ENCODE measurements at regions not wholly inside any gene's neighbourhood (a gene's known extent, or its start where the extent isn't known, plus 50 kb on each side); places are given as distances from the start of the nearest gene placed in this dataset.

- ChIA-PET POLR2A (no interaction called here), CTCF (interaction anchor here (1.0 kb wide), 1 partner anchor 11 kb away, joined by 3 read pairs; no protein-coding TSS in a partner anchor)
- Histone ChIP-seq H3K9me3 (ENCODE audit: control insufficient read depth, insufficient read depth, low read depth, low read length) (no peaks in the 10 kb centered on the region), H3K4me3 (ENCODE audit: low read depth, low read length) (no peak overlapping the region), H3K36me3 (ENCODE audit: control insufficient read depth in 2 of 2, insufficient read depth in 1 of 2, low read length in 2 of 2) (no peaks in the 10 kb centered on the region), H3K4me1 (ENCODE audit: control insufficient read depth, insufficient read depth, low read length) (no peaks in the 10 kb centered on the region), H3K27ac (ENCODE audit: extremely low read depth, low read depth, low read length) (no peak overlapping the region)
- TF ChIP-seq ZNF670 (tag by site-specific recombination; IDR thresholded peaks at IDR 0.05; ENCODE audit: low read depth) (no peak), ZNF155 (tag by site-specific recombination; IDR thresholded peaks at IDR 0.05) (no peak), PBX3 (CRISPR knock-in tag; IDR thresholded peaks at IDR 0.05) (no peak), ZNF157 (tag by site-specific recombination; IDR thresholded peaks at IDR 0.05) (no peak), ZNF223 (tag by site-specific recombination; IDR thresholded peaks at IDR 0.05) (no peak), ZNF658 (tag by site-specific recombination; IDR thresholded peaks at IDR 0.05) (no peak), ZNF521 (tag by site-specific recombination; IDR thresholded peaks at IDR 0.05) (no peak), ZEB2 (tag by site-specific recombination; IDR thresholded peaks at IDR 0.05) (no peak), ZNF555 (tag by site-specific recombination; conservative IDR thresholded peaks at IDR 0.05) (no peak), ZNF558 (tag by site-specific recombination; IDR thresholded peaks at IDR 0.05) (no peak), ZBTB17 (tag by site-specific recombination; IDR thresholded peaks at IDR 0.05) (no peak), ZSCAN30 (tag by site-specific recombination; IDR thresholded peaks at IDR 0.05) (no peak), ZNF335 (tag by site-specific recombination; conservative IDR thresholded peaks at IDR 0.05) (no peak), ZNF23 (tag by site-specific recombination; IDR thresholded peaks at IDR 0.05; ENCODE audit: borderline replicate concordance) (no peak), SALL2 (tag by site-specific recombination; IDR thresholded peaks at IDR 0.05; ENCODE audit: borderline replicate concordance) (no peak), ZNF791 (tag by site-specific recombination; IDR thresholded peaks at IDR 0.05) (no peak)
- TF ChIP-seq, protein P1, sequence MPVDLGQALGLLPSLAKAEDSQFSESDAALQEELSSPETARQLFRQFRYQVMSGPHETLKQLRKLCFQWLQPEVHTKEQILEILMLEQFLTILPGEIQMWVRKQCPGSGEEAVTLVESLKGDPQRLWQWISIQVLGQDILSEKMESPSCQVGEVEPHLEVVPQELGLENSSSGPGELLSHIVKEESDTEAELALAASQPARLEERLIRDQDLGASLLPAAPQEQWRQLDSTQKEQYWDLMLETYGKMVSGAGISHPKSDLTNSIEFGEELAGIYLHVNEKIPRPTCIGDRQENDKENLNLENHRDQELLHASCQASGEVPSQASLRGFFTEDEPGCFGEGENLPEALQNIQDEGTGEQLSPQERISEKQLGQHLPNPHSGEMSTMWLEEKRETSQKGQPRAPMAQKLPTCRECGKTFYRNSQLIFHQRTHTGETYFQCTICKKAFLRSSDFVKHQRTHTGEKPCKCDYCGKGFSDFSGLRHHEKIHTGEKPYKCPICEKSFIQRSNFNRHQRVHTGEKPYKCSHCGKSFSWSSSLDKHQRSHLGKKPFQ (tag by site-specific recombination; IDR thresholded peaks at IDR 0.05) = no peak
- TF ChIP-seq, protein P2, sequence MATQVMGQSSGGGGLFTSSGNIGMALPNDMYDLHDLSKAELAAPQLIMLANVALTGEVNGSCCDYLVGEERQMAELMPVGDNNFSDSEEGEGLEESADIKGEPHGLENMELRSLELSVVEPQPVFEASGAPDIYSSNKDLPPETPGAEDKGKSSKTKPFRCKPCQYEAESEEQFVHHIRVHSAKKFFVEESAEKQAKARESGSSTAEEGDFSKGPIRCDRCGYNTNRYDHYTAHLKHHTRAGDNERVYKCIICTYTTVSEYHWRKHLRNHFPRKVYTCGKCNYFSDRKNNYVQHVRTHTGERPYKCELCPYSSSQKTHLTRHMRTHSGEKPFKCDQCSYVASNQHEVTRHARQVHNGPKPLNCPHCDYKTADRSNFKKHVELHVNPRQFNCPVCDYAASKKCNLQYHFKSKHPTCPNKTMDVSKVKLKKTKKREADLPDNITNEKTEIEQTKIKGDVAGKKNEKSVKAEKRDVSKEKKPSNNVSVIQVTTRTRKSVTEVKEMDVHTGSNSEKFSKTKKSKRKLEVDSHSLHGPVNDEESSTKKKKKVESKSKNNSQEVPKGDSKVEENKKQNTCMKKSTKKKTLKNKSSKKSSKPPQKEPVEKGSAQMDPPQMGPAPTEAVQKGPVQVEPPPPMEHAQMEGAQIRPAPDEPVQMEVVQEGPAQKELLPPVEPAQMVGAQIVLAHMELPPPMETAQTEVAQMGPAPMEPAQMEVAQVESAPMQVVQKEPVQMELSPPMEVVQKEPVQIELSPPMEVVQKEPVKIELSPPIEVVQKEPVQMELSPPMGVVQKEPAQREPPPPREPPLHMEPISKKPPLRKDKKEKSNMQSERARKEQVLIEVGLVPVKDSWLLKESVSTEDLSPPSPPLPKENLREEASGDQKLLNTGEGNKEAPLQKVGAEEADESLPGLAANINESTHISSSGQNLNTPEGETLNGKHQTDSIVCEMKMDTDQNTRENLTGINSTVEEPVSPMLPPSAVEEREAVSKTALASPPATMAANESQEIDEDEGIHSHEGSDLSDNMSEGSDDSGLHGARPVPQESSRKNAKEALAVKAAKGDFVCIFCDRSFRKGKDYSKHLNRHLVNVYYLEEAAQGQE (tag by site-specific recombination; IDR thresholded peaks at IDR 0.05) = no peak
- TF ChIP-seq, protein P3, sequence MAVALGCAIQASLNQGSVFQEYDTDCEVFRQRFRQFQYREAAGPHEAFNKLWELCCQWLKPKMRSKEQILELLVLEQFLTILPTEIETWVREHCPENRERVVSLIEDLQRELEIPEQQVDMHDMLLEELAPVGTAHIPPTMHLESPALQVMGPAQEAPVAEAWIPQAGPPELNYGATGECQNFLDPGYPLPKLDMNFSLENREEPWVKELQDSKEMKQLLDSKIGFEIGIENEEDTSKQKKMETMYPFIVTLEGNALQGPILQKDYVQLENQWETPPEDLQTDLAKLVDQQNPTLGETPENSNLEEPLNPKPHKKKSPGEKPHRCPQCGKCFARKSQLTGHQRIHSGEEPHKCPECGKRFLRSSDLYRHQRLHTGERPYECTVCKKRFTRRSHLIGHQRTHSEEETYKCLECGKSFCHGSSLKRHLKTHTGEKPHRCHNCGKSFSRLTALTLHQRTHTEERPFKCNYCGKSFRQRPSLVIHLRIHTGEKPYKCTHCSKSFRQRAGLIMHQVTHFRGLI (tag by site-specific recombination; IDR thresholded peaks at IDR 0.05) = no peak
Measured at GRCh38 chr13:44698066-44698465, 121.9 kb upstream of the TSC22D1 start.

GRCh38 chr13:44697058-44697457 is 120.9 kb upstream of the TSC22D1 start:
- no peaks in the 10 kb centered on the region for H3K36me3 ChIP-seq (ENCODE audit: control insufficient read depth in 2 of 2, insufficient read depth in 1 of 2, low read length in 2 of 2)
- H3K4me3 ChIP-seq (ENCODE audit: low read depth, low read length) = no peak overlapping the region
- no peaks in the 10 kb centered on the region for H3K9me3 ChIP-seq (ENCODE audit: control insufficient read depth, insufficient read depth, low read depth, low read length)
- POLR2A ChIA-PET = no interaction called here
- no peak overlapping the region for H3K27ac ChIP-seq (ENCODE audit: extremely low read depth, low read depth, low read length)
- CTCF ChIA-PET = no interaction called here
- H3K4me1 ChIP-seq (ENCODE audit: control insufficient read depth, insufficient read depth, low read length) = no peaks in the 10 kb centered on the region
- TF ChIP-seq ZNF530 (tag by site-specific recombination; IDR thresholded peaks at IDR 0.05; ENCODE audit: low read depth) (no peak), AEBP2 (tag by site-specific recombination; IDR thresholded peaks at IDR 0.05; ENCODE audit: borderline replicate concordance) (no peak), ZNF114 (tag by site-specific recombination; IDR thresholded peaks at IDR 0.05) (no peak), PBX3 (CRISPR knock-in tag; IDR thresholded peaks at IDR 0.05) (no peak), FEZF1 (tag by site-specific recombination; IDR thresholded peaks at IDR 0.05) (no peak), REPIN1 (tag by site-specific recombination; IDR thresholded peaks at IDR 0.05; ENCODE audit: low read depth) (no peak), ZNF10 (tag by site-specific recombination; IDR thresholded peaks at IDR 0.05) (no peak), ZNF701 (tag by site-specific recombination; IDR thresholded peaks at IDR 0.05) (no peak), ZBTB1 (tag by site-specific recombination; IDR thresholded peaks at IDR 0.05) (no peak)
